HuH-7 (cell line): ENCODE measurements at regions not wholly inside any gene's neighbourhood (a gene's known extent, or its start where the extent isn't known, plus 50 kb on each side); places are given as distances from the start of the nearest gene placed in this dataset.

Experiments
- DNase-seq: peaks from one replicate; pipeline ENCODE4 v3.0.0; 2011; ENCODE audit warnings: low spot score

- DNase-seq, result no peak
Observed at GRCh38 chr17:72208832-72209231, 88.0 kb downstream of the SOX9 start.

GRCh38 chr17:72212041-72212440, 91.2 kb downstream of the SOX9 start:
- no peak for DNase-seq

GRCh38 chr17:72215490-72215889, 94.7 kb downstream of the SOX9 start:
- no peak for DNase-seq

- no peak for DNase-seq
Observed at GRCh38 chr17:72215928-72216327, 95.1 kb downstream of the SOX9 start.

GRCh38 chr17:72219137-72219823, 98.5 kb downstream of the SOX9 start:
- DNase-seq, result no peak

GRCh38 chr17:72219824-72220493, 99.1 kb downstream of the SOX9 start:
- no peak for DNase-seq

- DNase-seq, result no peak
Observed at GRCh38 chr17:72222661-72223380, 102.0 kb downstream of the SOX9 start.

- no peak for DNase-seq
Observed at GRCh38 chr17:72223866-72224291, 103.1 kb downstream of the SOX9 start.

- no peak for DNase-seq
Observed at GRCh38 chr17:72226322-72226721, 105.5 kb downstream of the SOX9 start.

GRCh38 chr17:72233986-72234385, 113.2 kb downstream of the SOX9 start:
- no peak for DNase-seq

GRCh38 chr17:72234985-72235384, 114.2 kb downstream of the SOX9 start:
- no peak for DNase-seq

GRCh38 chr17:72236980-72237633, 116.3 kb downstream of the SOX9 start:
- DNase-seq, result no peak

- DNase-seq, result no peak
Observed at GRCh38 chr17:72238157-72238673, 117.4 kb downstream of the SOX9 start.

- no peak for DNase-seq
Observed at GRCh38 chr17:72239548-72239947, 118.7 kb downstream of the SOX9 start.

GRCh38 chr17:72240333-72240732, 119.5 kb downstream of the SOX9 start:
- no peak for DNase-seq

GRCh38 chr17:72244494-72244893, 123.7 kb downstream of the SOX9 start:
- no peak for DNase-seq

GRCh38 chr17:72244956-72245355, 124.1 kb downstream of the SOX9 start:
- DNase-seq, result no peak

- DNase-seq, result no peak
Observed at GRCh38 chr17:72249441-72249840, 128.6 kb downstream of the SOX9 start.

GRCh38 chr17:72250206-72250605, 129.4 kb downstream of the SOX9 start:
- no peak for DNase-seq

- DNase-seq, result no peak
Observed at GRCh38 chr17:72253597-72253996, 132.8 kb downstream of the SOX9 start.

GRCh38 chr17:72254808-72255449, 134.1 kb downstream of the SOX9 start:
- no peak for DNase-seq

GRCh38 chr17:72255481-72255880, 134.7 kb downstream of the SOX9 start:
- no peak for DNase-seq
